IMR-90 (cell line): ENCODE measurements at regions not wholly inside any gene's neighbourhood (a gene's known extent, or its start where the extent isn't known, plus 50 kb on each side); places are given as distances from the start of the nearest gene placed in this dataset.

ENCODE experiments used
- ATAC-seq: fragments of 200-7000 bp; cut with Tn5 transposase; 2 replicates; pipeline ENCODE4 v1.9.1; 2020; ENCODE audit warnings: low read depth, mild to moderate bottlenecking, moderate library complexity
- BruUV-seq: library from RNA; stranded (reverse); fragments of 400-500 nt; replicated peaks from 2 replicates; lab custom pipeline; 2021; lab: Mats Ljungman, UMichigan
- CTCF ChIA-PET: fragments of 300-600 bp; formaldehyde crosslinking; extraction: SDS; loops from one replicate; lab custom pipeline; 2021; ENCODE audit warnings: antibody characterized with exemption; lab: Yijun Ruan, JAX
- POLR2A ChIA-PET: fragments of 300-600 bp; sonication (Branson Sonifier 250); formaldehyde crosslinking; loops from one replicate; lab custom pipeline; 2022; ENCODE audit warnings: antibody characterized with exemption; ENCODE audit not compliant: unreplicated experiment; lab: Charles Lee
- DNase-seq: peaks from one replicate; pipeline ENCODE4 v3.0.0; 2013
- H2AFZ ChIP-seq: replicated peaks from 2 replicates; pipeline ENCODE3; 2013; ENCODE audit warnings: low read length, mild to moderate bottlenecking; ENCODE audit not compliant: poor library complexity
- H2AK5ac ChIP-seq: 2 replicates; pipeline ENCODE4 v1.6.1; 2013; ENCODE audit warnings: low read depth, low read length, inconsistent platforms
- H2AK9ac ChIP-seq: replicated peaks from 2 replicates; pipeline ENCODE3; 2013; ENCODE audit warnings: mild to moderate bottlenecking, low read depth, low read length, moderate library complexity; ENCODE audit not compliant: poor library complexity
- H2BK120ac ChIP-seq: 2 replicates; pipeline ENCODE4 v1.6.1; 2013; ENCODE audit warnings: low read depth, low read length, inconsistent platforms
- H2BK15ac ChIP-seq: 3 replicates; pipeline ENCODE4 v1.6.1; 2013; ENCODE audit warnings: low read depth, low read length, inconsistent platforms
- H2BK20ac ChIP-seq: 2 replicates; pipeline ENCODE4 v1.6.1; 2013; ENCODE audit warnings: low read depth, mild to moderate bottlenecking, inconsistent platforms, low read length, moderate library complexity
- H2BK5ac ChIP-seq: 2 replicates; pipeline ENCODE4 v1.6.1; 2013; ENCODE audit warnings: mild to moderate bottlenecking, low read depth, low read length, inconsistent platforms; ENCODE audit not compliant: poor library complexity, severe bottlenecking
- H3K14ac ChIP-seq: replicated peaks from 2 replicates; pipeline ENCODE4 v1.6.1; 2013; ENCODE audit warnings: low read depth, low read length, inconsistent platforms
- H3K18ac ChIP-seq: 2 replicates; pipeline ENCODE4 v1.6.1; 2013; ENCODE audit warnings: low read depth, low read length, control low read depth
- H3K23ac ChIP-seq: 2 replicates; pipeline ENCODE4 v1.6.1; 2013; ENCODE audit warnings: low read depth, low read length, inconsistent platforms
- H3K27ac ChIP-seq: 2 replicates; pipeline ENCODE4 v1.5.1; 2013; ENCODE audit warnings: mild to moderate bottlenecking, control low read depth, low read length; ENCODE audit not compliant: insufficient read depth
- H3K27me3 ChIP-seq: 2 replicates; pipeline ENCODE4 v1.6.1; 2013; ENCODE audit warnings: low read length; ENCODE audit not compliant: control insufficient read depth, insufficient read depth
- H3K36me3 ChIP-seq: 2 replicates; pipeline ENCODE4 v1.6.1; 2013; ENCODE audit warnings: low read length, mixed read lengths; ENCODE audit not compliant: control insufficient read depth, insufficient read depth
- H3K4ac ChIP-seq: 2 replicates; pipeline ENCODE4 v1.6.1; 2013; ENCODE audit warnings: low read depth, low read length, inconsistent platforms
- H3K4me1 ChIP-seq: 2 replicates; pipeline ENCODE4 v1.6.1; 2013; ENCODE audit warnings: low read length, mixed read lengths; ENCODE audit not compliant: control insufficient read depth, insufficient read depth
- H3K4me2 ChIP-seq: 2 replicates; pipeline ENCODE4 v1.6.1; 2013; ENCODE audit warnings: low read depth, mild to moderate bottlenecking, control low read depth, low read length, moderate library complexity
- H3K4me3 ChIP-seq: 2 replicates; pipeline ENCODE4 v1.5.1; 2013; ENCODE audit warnings: low read depth, mild to moderate bottlenecking, control low read depth, low read length, moderate library complexity; ENCODE audit not compliant: insufficient read depth
- H3K56ac ChIP-seq: 2 replicates; pipeline ENCODE4 v1.6.1; 2013; ENCODE audit warnings: low read length, inconsistent platforms; ENCODE audit not compliant: insufficient read depth; ENCODE audit errors: extremely low read depth
- H3K79me1 ChIP-seq, 2 experiments: 2 replicates each; pipeline ENCODE4 v1.6.1; 2013; ENCODE audit warnings: low read length in 2 of 2, inconsistent platforms in 1 of 2, low read depth in 1 of 2
- H3K9ac ChIP-seq: 2 replicates; pipeline ENCODE4 v1.6.1; 2013; ENCODE audit warnings: low read depth, low read length, control low read depth
- H3K9me1 ChIP-seq: 2 replicates; pipeline ENCODE4 v1.6.1; 2013; ENCODE audit warnings: low read length, inconsistent platforms; ENCODE audit not compliant: insufficient read depth
- H3K9me3 ChIP-seq: 2 replicates; pipeline ENCODE4 v1.6.1; 2013; ENCODE audit warnings: low read length; ENCODE audit not compliant: control insufficient read depth, insufficient read depth
- H4K20me1 ChIP-seq: 2 replicates; pipeline ENCODE4 v1.6.1; 2013; ENCODE audit warnings: low read length, inconsistent platforms; ENCODE audit not compliant: insufficient read depth
- H4K5ac ChIP-seq: 2 replicates; pipeline ENCODE4 v1.6.1; 2013; ENCODE audit warnings: mild to moderate bottlenecking, low read depth, low read length, control low read depth
- H4K8ac ChIP-seq, 2 experiments: 2 replicates each; pipeline ENCODE4 v1.6.1; 2013; ENCODE audit warnings: low read depth in 2 of 2, low read length in 2 of 2, control low read depth in 1 of 2, inconsistent platforms in 1 of 2
- H4K91ac ChIP-seq: 2 replicates; pipeline ENCODE4 v1.6.1; 2013; ENCODE audit warnings: low read depth, low read length, inconsistent platforms; ENCODE audit not compliant: insufficient read depth
- MAFK ChIP-seq: IDR thresholded peaks from 2 replicates; pipeline ENCODE4 v1.6.1; 2012; ENCODE audit warnings: low read depth, low read length, improper control_type of control experiment
- MAZ ChIP-seq: IDR thresholded peaks from 2 replicates; pipeline ENCODE4 v1.6.1; 2012; ENCODE audit warnings: low read depth, mild to moderate bottlenecking, low read length, improper control_type of control experiment, moderate library complexity, borderline replicate concordance
- WGBS, 2 experiments: methylation state at CpG; one replicate each; pipeline versions ENCODE4 v1.1.5 to v1.1.7; 2013; ENCODE audit warnings: missing lambda C conversion rate in 2 of 2; ENCODE audit not compliant: insufficient read length in 1 of 2; ENCODE audit errors: extremely low coverage in 2 of 2; 5-methylcytosine and 5-hydroxymethylcytosine counted together
- dilution Hi-C: fragments of 300-500 bp; cut with HindIII; formaldehyde crosslinking; loops from one replicate; pipeline ENCODE4 v1.14.3; 2018; ENCODE audit warnings: low sequenced_read_pairs; ENCODE audit not compliant: unreplicated experiment
- in situ Hi-C: fragments of 300-500 bp; cut with MboI; formaldehyde crosslinking; loops from 3 replicates; pipeline ENCODE4 v1.14.3; 2019; ENCODE audit warnings: low sequenced_read_pairs, inconsistent platforms, mixed read lengths
- intact Hi-C: fragments of 100-400 bp; cut with micrococcal nuclease; formaldehyde crosslinking; loops from 2 replicates; pipeline ENCODE4 v1.10.0; 2022
- TF ChIP-seq, protein P1 (sequence below): fragments of 150-350 bp; IDR thresholded peaks from 2 replicates; pipeline ENCODE4 v1.6.1; 2017; ENCODE audit warnings: mild to moderate bottlenecking, antibody characterized with exemption, low read length, low read depth

DNA sequence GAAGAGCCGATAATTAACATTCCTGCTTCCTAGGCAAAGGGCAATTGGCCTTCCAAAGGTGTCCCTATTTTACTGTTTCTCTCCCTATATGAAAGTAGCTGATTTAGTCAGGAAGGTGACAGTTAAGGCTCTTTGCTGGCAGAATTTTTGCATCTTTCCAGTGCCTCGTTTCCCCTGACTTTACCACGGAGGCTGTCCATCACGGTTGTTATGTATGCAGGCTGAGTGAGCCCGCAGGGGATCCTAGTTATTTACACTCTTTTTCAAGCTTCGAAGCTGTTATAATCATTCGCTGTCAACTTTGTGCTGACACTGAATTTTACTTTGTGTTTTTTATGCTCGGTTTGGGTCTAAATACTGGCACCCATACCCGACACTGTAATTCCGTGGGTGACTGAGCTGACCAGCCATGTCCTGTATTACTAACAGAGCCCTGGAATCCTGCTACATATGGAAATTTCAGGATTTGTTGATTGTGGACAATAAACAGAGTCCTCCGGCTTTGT lies 713.8 kb upstream of the FANCL start:
- no peak overlapping the region for H4K8ac ChIP-seq
- H3K36me3 ChIP-seq: no peaks in the 10 kb centered on the region
- ChIA-PET POLR2A (no interaction called here), CTCF (no interaction called here)
- H3K4ac ChIP-seq: no peak overlapping the region
- no peaks in the 10 kb centered on the region for H3K9me3 ChIP-seq
- no CpG with 5 or more reads among the region's 11 CpGs for WGBS, 2 experiments
- H2BK5ac ChIP-seq: no peak overlapping the region
- H2BK120ac ChIP-seq: no peak overlapping the region
- TF ChIP-seq, protein P1, sequence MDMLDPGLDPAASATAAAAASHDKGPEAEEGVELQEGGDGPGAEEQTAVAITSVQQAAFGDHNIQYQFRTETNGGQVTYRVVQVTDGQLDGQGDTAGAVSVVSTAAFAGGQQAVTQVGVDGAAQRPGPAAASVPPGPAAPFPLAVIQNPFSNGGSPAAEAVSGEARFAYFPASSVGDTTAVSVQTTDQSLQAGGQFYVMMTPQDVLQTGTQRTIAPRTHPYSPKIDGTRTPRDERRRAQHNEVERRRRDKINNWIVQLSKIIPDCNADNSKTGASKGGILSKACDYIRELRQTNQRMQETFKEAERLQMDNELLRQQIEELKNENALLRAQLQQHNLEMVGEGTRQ: no peak
- TF ChIP-seq MAZ: no peak
- 0 out of 2 replicates have a peak, but pooled peaks have one; percentile 29 for TF ChIP-seq MAFK
- no peak overlapping the region for H3K4me2 ChIP-seq
- H2BK20ac ChIP-seq: no peak overlapping the region
- in situ Hi-C loops (no loop called here), dilution Hi-C loops (no loop called here), intact Hi-C loops (no loop called here)
- H4K91ac ChIP-seq: no peak overlapping the region
- no peak overlapping the region for H3K14ac ChIP-seq
- no peak overlapping the region for H3K4me3 ChIP-seq
- no TSS peak for BruUV-seq
- H3K4me1 ChIP-seq: 0 out of 2 replicates have a peak, but pooled peaks cover 3% of the 10 kb centered on the region
- no peak overlapping the region for H3K18ac ChIP-seq
- H3K9me1 ChIP-seq: no peaks in the 10 kb centered on the region
- no peaks in the 10 kb centered on the region for H4K20me1 ChIP-seq
- H2AFZ ChIP-seq: no peak overlapping the region
- no peak overlapping the region for H2BK15ac ChIP-seq
- H3K27me3 ChIP-seq: peaks cover 2% of the 10 kb centered on the region; the same call in 1 of the 2 replicates
- H3K23ac ChIP-seq: no peak overlapping the region
- ATAC-seq (no peak), DNase-seq (no peak)
- H4K5ac ChIP-seq: no peak overlapping the region
- no peak overlapping the region for H3K9ac ChIP-seq
- H3K79me1 ChIP-seq: no peaks in the 10 kb centered on the region
- no peak overlapping the region for H3K56ac ChIP-seq
- no peak overlapping the region for H2AK9ac ChIP-seq
- H2AK5ac ChIP-seq: no peak overlapping the region
- H3K27ac ChIP-seq: no peak overlapping the region
